Skin epidermis (tissue), 12 donors: ENCODE measurements at regions not wholly inside any gene's neighbourhood (a gene's known extent, or its start where the extent isn't known, plus 50 kb on each side); places are given as distances from the start of the nearest gene placed in this dataset.
"Not testable (repeated sequence)": the region's sequence is repeated elsewhere in the genome, so short reads cannot be mapped to it uniquely, and the experiment has no call there.

Experiments used
- H3K27ac ChIP-seq, 21 experiments: fragments of 200-600 bp; sonication (generic) in 11 of 21; one replicate each; pipeline ENCODE4 v1.5.0; 2020; ENCODE audit warnings: mild to moderate bottlenecking in 3 of 21, inconsistent platforms in 2 of 21, moderate library complexity in 2 of 21
- H3K4me3 ChIP-seq, 7 experiments: fragments of 200-600 bp; sonication (generic) in 2 of 7; one replicate each; pipeline ENCODE4 v1.5.0; 2020; ENCODE audit warnings: inconsistent platforms in 2 of 7, mild to moderate bottlenecking in 2 of 7, moderate library complexity in 1 of 7

- Histone ChIP-seq H3K27ac (no peak overlapping the region), H3K4me3 (no peak overlapping the region)
Measured at GRCh38 chrX:56120242-56120641, 111.9 kb upstream of the KLF8 start.

DNA sequence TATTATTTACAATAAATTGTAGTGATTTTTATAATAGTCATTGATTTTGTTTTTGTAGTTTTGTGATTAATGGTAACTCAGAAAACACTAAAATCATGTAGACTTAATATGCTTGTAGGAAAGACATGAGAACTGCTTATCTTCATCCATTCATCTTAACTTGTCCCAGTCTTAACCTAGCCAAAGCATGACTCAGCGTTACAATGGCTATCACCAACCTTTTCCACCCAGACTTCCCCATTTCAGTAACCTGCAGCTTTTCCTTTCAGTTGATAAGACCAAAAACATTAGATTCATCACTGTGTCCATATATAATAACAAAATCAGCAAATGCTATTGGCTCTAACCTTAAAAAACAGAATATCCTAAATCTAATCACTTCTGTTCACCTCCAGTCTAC lies 106.2 kb upstream of the KLF8 start:
- H3K27ac ChIP-seq, result no peak overlapping the region
- no peak overlapping the region for H3K4me3 ChIP-seq

- no peak overlapping the region for H3K27ac ChIP-seq
- no peak overlapping the region for H3K4me3 ChIP-seq
Measured at GRCh38 chrX:56130031-56130430, 102.1 kb upstream of the KLF8 start.

DNA sequence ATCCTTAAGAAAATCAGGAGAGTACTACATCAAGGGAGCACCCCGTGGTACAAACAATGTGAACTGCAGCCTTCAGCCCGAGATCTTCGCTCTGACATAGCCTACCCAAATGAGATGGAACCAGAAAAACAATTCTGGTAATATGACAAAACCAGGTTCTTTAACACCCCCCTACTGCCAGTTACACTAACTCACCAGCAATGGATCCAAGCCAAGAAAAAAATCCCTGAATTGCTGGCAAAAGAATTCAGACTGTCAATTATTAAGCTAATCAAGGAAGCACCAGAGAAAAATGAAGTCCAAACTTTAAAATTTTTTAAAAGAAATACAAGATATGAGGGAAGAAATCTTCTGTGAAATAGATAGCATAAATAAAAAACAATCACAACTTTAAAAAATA lies 101.7 kb upstream of the KLF8 start:
- Histone ChIP-seq H3K4me3 (no peak overlapping the region), H3K27ac (no peak overlapping the region)

- not testable (repeated sequence) for H3K4me3 ChIP-seq, H3K27ac ChIP-seq
Measured at GRCh38 chrX:56164135-56164534, 68.0 kb upstream of the KLF8 start.
